ENCODE measurements at regions not wholly inside any gene's neighbourhood (a gene's known extent, or its start where the extent isn't known, plus 50 kb on each side); places are given as distances from the start of the nearest gene placed in this dataset.

GRCh38 chr11:30091246-30091645 lies 74.4 kb upstream of the KCNA4 start:
- TF ChIP-seq, protein P1, sequence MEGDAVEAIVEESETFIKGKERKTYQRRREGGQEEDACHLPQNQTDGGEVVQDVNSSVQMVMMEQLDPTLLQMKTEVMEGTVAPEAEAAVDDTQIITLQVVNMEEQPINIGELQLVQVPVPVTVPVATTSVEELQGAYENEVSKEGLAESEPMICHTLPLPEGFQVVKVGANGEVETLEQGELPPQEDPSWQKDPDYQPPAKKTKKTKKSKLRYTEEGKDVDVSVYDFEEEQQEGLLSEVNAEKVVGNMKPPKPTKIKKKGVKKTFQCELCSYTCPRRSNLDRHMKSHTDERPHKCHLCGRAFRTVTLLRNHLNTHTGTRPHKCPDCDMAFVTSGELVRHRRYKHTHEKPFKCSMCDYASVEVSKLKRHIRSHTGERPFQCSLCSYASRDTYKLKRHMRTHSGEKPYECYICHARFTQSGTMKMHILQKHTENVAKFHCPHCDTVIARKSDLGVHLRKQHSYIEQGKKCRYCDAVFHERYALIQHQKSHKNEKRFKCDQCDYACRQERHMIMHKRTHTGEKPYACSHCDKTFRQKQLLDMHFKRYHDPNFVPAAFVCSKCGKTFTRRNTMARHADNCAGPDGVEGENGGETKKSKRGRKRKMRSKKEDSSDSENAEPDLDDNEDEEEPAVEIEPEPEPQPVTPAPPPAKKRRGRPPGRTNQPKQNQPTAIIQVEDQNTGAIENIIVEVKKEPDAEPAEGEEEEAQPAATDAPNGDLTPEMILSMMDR (IDR thresholded peaks at IDR 0.05): no peak
- no peak for TF ChIP-seq EP300 (IDR thresholded peaks at IDR 0.05)
- no peak for TF ChIP-seq POLR2A (IDR thresholded peaks at IDR 0.05)
- no peak for TF ChIP-seq POLR2AphosphoS5 (IDR thresholded peaks at IDR 0.05)
